H1 (cell line): ENCODE measurements at regions not wholly inside any gene's neighbourhood (a gene's known extent, or its start where the extent isn't known, plus 50 kb on each side); places are given as distances from the start of the nearest gene placed in this dataset.

ENCODE experiments used
- CHD1 ChIP-seq: IDR thresholded peaks from 2 replicates; pipeline ENCODE4 v1.6.1; 2012; ENCODE audit warnings: low read depth, low read length, improper control_type of control experiment
- FOSL1 ChIP-seq: IDR thresholded peaks from 2 replicates; pipeline ENCODE4 v1.6.1; 2011; ENCODE audit warnings: mild to moderate bottlenecking, low read depth, low read length, moderate library complexity; ENCODE audit not compliant: insufficient read depth
- GTF2F1 ChIP-seq: IDR thresholded peaks from 2 replicates; pipeline ENCODE4 v1.6.1; 2012; ENCODE audit warnings: low read depth, low read length, improper control_type of control experiment, borderline replicate concordance
- TF ChIP-seq, protein P1 (sequence below), 3 experiments: IDR thresholded peaks; 1 replicate in 2 of 3; 2 replicates in 1 of 3; pipeline versions ENCODE4 v1.5.1 to v1.6.1; 2011; ENCODE audit warnings: low read length in 3 of 3, mild to moderate bottlenecking in 3 of 3, inconsistent platforms in 2 of 3, low read depth in 1 of 3, moderate library complexity in 1 of 3; ENCODE audit not compliant: insufficient read depth in 1 of 3; ENCODE audit errors: control extremely low read depth in 1 of 3

DNA sequence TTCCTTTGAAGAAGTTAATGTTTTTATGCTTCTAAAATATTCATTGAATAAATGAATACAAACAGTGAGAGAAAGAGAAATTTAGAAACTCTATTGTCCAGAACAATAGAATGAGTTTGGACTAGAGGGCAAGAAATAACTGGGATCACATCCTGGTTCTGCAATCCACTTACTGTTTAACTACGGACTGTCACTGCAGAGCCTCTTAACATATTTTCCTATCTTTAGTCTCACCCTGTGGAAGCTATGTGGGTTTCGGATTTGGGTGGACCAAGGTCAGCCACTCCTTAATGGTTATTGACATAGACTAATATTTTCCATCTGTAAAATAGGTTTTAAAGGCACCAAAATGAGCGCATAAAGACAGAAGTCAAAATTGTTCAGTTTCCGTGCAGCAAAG lies 116.6 kb downstream of the UBE2U start:
- TF ChIP-seq, protein P1, sequence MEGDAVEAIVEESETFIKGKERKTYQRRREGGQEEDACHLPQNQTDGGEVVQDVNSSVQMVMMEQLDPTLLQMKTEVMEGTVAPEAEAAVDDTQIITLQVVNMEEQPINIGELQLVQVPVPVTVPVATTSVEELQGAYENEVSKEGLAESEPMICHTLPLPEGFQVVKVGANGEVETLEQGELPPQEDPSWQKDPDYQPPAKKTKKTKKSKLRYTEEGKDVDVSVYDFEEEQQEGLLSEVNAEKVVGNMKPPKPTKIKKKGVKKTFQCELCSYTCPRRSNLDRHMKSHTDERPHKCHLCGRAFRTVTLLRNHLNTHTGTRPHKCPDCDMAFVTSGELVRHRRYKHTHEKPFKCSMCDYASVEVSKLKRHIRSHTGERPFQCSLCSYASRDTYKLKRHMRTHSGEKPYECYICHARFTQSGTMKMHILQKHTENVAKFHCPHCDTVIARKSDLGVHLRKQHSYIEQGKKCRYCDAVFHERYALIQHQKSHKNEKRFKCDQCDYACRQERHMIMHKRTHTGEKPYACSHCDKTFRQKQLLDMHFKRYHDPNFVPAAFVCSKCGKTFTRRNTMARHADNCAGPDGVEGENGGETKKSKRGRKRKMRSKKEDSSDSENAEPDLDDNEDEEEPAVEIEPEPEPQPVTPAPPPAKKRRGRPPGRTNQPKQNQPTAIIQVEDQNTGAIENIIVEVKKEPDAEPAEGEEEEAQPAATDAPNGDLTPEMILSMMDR (IDR thresholded peaks at IDR 0.05; ENCODE audit: control extremely low read depth in 1 of 3, insufficient read depth in 1 of 3, low read depth in 1 of 3, low read length in 3 of 3): no peak
- TF ChIP-seq GTF2F1 (no peak), FOSL1 (no peak), CHD1 (no peak)
